B cell (primary cell): ENCODE measurements at regions not wholly inside any gene's neighbourhood (a gene's known extent, or its start where the extent isn't known, plus 50 kb on each side); places are given as distances from the start of the nearest gene placed in this dataset.

ENCODE experiments used
- ATAC-seq: fragments of 200-7000 bp; cut with Tn5 transposase; one replicate; pipeline ENCODE4 v1.10.0; 2021; ENCODE audit warnings: low read depth, mild to moderate bottlenecking, moderate number of reproducible peaks, moderate library complexity
- CTCF ChIA-PET: fragments of 350-600 bp; sonication (Branson Sonifier 250); formaldehyde crosslinking; loops from one replicate; lab custom pipeline; 2021; ENCODE audit warnings: antibody characterized with exemption, inconsistent platforms; lab: Charles Lee
- POLR2A ChIA-PET: fragments of 350-600 bp; sonication (Branson Sonifier 250); formaldehyde crosslinking; loops from one replicate; lab custom pipeline; 2021; ENCODE audit warnings: antibody characterized with exemption; lab: Charles Lee
- DNase-seq: peaks from one replicate; pipeline ENCODE4 v3.0.0; 2013
- H2AFZ ChIP-seq: 2 replicates; pipeline ENCODE4 v1.6.1; 2012; ENCODE audit warnings: mild to moderate bottlenecking, low read depth, low read length; ENCODE audit not compliant: insufficient read depth, poor library complexity, severe bottlenecking
- H3K27ac ChIP-seq, 2 donors: 1 replicate in 1 of 2; 2 replicates in 1 of 2; pipeline ENCODE4 v1.5.1; 2012 to 2013; ENCODE audit warnings: low read length in 2 of 2, mild to moderate bottlenecking in 2 of 2, moderate library complexity in 1 of 2
- H3K27me3 ChIP-seq, 4 experiments: fragments of 200-600 bp in 1 of 4; sonication (generic) in 1 of 4; replicated peaks in 1 of 4; 1 replicate in 2 of 4; 2 replicates in 2 of 4; pipeline versions ENCODE4 v1.6.1 to v1.7.0; 2013 to 2016; ENCODE audit warnings: low read length in 3 of 4, mild to moderate bottlenecking in 2 of 4, mixed read lengths in 1 of 4, moderate library complexity in 1 of 4; ENCODE audit not compliant: insufficient read depth in 4 of 4, control insufficient read depth in 3 of 4; ENCODE audit errors: control extremely low read depth in 1 of 4
- H3K36me3 ChIP-seq, 2 experiments: replicated peaks in 1 of 2; 1 replicate in 1 of 2; 2 replicates in 1 of 2; pipeline versions ENCODE4 v1.6.1 to v1.7.1; 2013; ENCODE audit warnings: low read length in 1 of 2; ENCODE audit not compliant: insufficient read depth in 2 of 2, control insufficient read depth in 1 of 2; ENCODE audit errors: control extremely low read depth in 1 of 2, extremely low read depth in 1 of 2
- H3K4me1 ChIP-seq, 2 donors: fragments of 200-600 bp in 1 of 2; sonication (generic) in 1 of 2; 1 replicate in 1 of 2; 2 replicates in 1 of 2; pipeline versions ENCODE4 v1.5.1 to v1.6.1; 2013 to 2017; ENCODE audit warnings: low read length in 2 of 2; ENCODE audit not compliant: control insufficient read depth in 2 of 2, insufficient read depth in 2 of 2
- H3K4me2 ChIP-seq: replicated peaks from 2 replicates; pipeline ENCODE3; 2012; ENCODE audit warnings: mild to moderate bottlenecking, low read depth, low read length; ENCODE audit not compliant: poor library complexity, severe bottlenecking
- H3K4me3 ChIP-seq, 5 experiments: fragments of 200-600 bp in 1 of 5; sonication (generic) in 1 of 5; 1 replicate in 3 of 5; 2 replicates in 2 of 5; pipeline versions ENCODE4 v1.5.1 to v1.7.0; 2011 to 2016; ENCODE audit warnings: low read length in 4 of 5, mild to moderate bottlenecking in 4 of 5, low read depth in 2 of 5, control low read depth in 1 of 5, moderate library complexity in 1 of 5; ENCODE audit not compliant: insufficient read depth in 1 of 5; ENCODE audit errors: control extremely low read depth in 1 of 5, extremely low read depth in 1 of 5
- H3K79me2 ChIP-seq: fragments of 200-600 bp; sonication (generic); one replicate; pipeline ENCODE4 v1.6.0; 2016; ENCODE audit warnings: low read length; ENCODE audit not compliant: control insufficient read depth, insufficient read depth
- H3K9ac ChIP-seq: fragments of 200-600 bp; sonication (generic); 2 replicates; pipeline ENCODE4 v1.6.1; 2017; ENCODE audit warnings: mild to moderate bottlenecking, low read length, moderate library complexity
- H3K9me3 ChIP-seq, 3 donors: one replicate each; pipeline versions ENCODE4 v1.6.1 to v1.7.1; 2013; ENCODE audit warnings: low read length in 2 of 3; ENCODE audit not compliant: control insufficient read depth in 2 of 3, insufficient read depth in 1 of 3; ENCODE audit errors: control extremely low read depth in 1 of 3
- H4K20me1 ChIP-seq: 2 replicates; pipeline ENCODE4 v1.6.0; 2012; ENCODE audit warnings: mild to moderate bottlenecking, low read length; ENCODE audit not compliant: insufficient read depth, control insufficient read depth, poor library complexity, severe bottlenecking
- H3K27ac Mint-ChIP-seq: one replicate; pipeline ENCODE4 v1.8.0; 2021; ENCODE audit warnings: mixed read lengths
- H3K27me3 Mint-ChIP-seq: one replicate; pipeline ENCODE4 v1.8.0; 2021; ENCODE audit warnings: mixed read lengths
- H3K4me1 Mint-ChIP-seq: one replicate; pipeline ENCODE4 v1.8.0; 2021; ENCODE audit warnings: mixed read lengths
- H3K4me3 Mint-ChIP-seq: one replicate; pipeline ENCODE4 v1.8.0; 2021; ENCODE audit warnings: mixed read lengths
- H3K9me3 Mint-ChIP-seq: one replicate; pipeline ENCODE4 v1.8.0; 2022; ENCODE audit warnings: mixed read lengths; ENCODE audit not compliant: insufficient read depth
- CTCF ChIP-seq: fragments of 200-600 bp; IDR thresholded peaks from one replicate; pipeline ENCODE4 v1.8.0; 2022; ENCODE audit warnings: antibody characterized with exemption, mild to moderate bottlenecking
- EZH2 ChIP-seq: IDR thresholded peaks from 2 replicates; pipeline ENCODE4 v1.6.1; 2012; ENCODE audit warnings: borderline replicate concordance, low read depth, mild to moderate bottlenecking, moderate library complexity, low read length; ENCODE audit not compliant: insufficient read depth, poor library complexity, severe bottlenecking
- WGBS: methylation state at CpG from one replicate; pipeline ENCODE4 v1.1.5; 2013; ENCODE audit warnings: missing lambda C conversion rate; ENCODE audit not compliant: insufficient coverage; 5-methylcytosine and 5-hydroxymethylcytosine counted together
- intact Hi-C: fragments of 100-400 bp; cut with micrococcal nuclease; formaldehyde crosslinking; loops from one replicate; pipeline ENCODE4 v1.10.0; 2022

- Mint-ChIP-seq H3K27me3 (peaks cover 5% of the 10 kb centered on the region), H3K9me3 (no peaks in the 10 kb centered on the region), H3K27ac (no peak overlapping the region), H3K4me3 (no peak overlapping the region), H3K4me1 (peaks cover 5% of the 10 kb centered on the region)
- WGBS: 91% methylated on average over 6 of the region's 7 CpGs
- TF ChIP-seq CTCF (no peak), EZH2 (no peak)
- Histone ChIP-seq H3K9me3 (no peaks in the 10 kb centered on the region), H3K4me3 (no peak overlapping the region), H3K27me3 (no peaks in the 10 kb centered on the region), H3K4me1 (peaks cover 0 to 7% of the 10 kb centered on the region in 2 donors), H3K9ac (no peak overlapping the region), H3K79me2 (no peaks in the 10 kb centered on the region), H2AFZ (no peak overlapping the region), H3K27ac (no peak overlapping the region), H3K36me3 (no peaks in the 10 kb centered on the region), H4K20me1 (no peaks in the 10 kb centered on the region), H3K4me2 (no peak overlapping the region)
- ATAC-seq (no peak), DNase-seq (no peak)
- POLR2A ChIA-PET: no interaction called here
- CTCF ChIA-PET: no interaction called here
- intact Hi-C loops: no loop called here
Measured at GRCh38 chr6:45732731-45733130, 282.9 kb downstream of the CLIC5 start.

- no peak overlapping the region for H3K27ac Mint-ChIP-seq
- no peak for ATAC-seq
- H3K9me3 ChIP-seq: no peaks in the 10 kb centered on the region
- H4K20me1 ChIP-seq: no peaks in the 10 kb centered on the region
- 100% methylated on average over 1 of the region's 1 CpG for WGBS
- H3K4me2 ChIP-seq: no peak overlapping the region
- no peak overlapping the region for H3K4me3 ChIP-seq
- H3K36me3 ChIP-seq: no peaks in the 10 kb centered on the region
- ChIA-PET CTCF (no interaction called here), POLR2A (no interaction called here)
- intact Hi-C loops: no loop called here
- no peak overlapping the region for H3K27ac ChIP-seq
- no peak overlapping the region for H2AFZ ChIP-seq
- DNase-seq: no peak
- peaks cover 5% of the 10 kb centered on the region for H3K27me3 Mint-ChIP-seq
- H3K4me3 Mint-ChIP-seq: no peak overlapping the region
- H3K9ac ChIP-seq: no peak overlapping the region
- no peaks in the 10 kb centered on the region for H3K9me3 Mint-ChIP-seq
- H3K4me1 ChIP-seq: no peaks in the 10 kb centered on the region
- TF ChIP-seq CTCF (no peak), EZH2 (no peak)
- H3K4me1 Mint-ChIP-seq: no peaks in the 10 kb centered on the region
- no peaks in the 10 kb centered on the region for H3K27me3 ChIP-seq
- H3K79me2 ChIP-seq: no peaks in the 10 kb centered on the region
Measured at GRCh38 chr6:45730232-45730631, 285.4 kb downstream of the CLIC5 start.
